HFFc6 (cell line): ENCODE measurements at regions not wholly inside any gene's neighbourhood (a gene's known extent, or its start where the extent isn't known, plus 50 kb on each side); places are given as distances from the start of the nearest gene placed in this dataset.
"Not testable (repeated sequence)": the region's sequence is repeated elsewhere in the genome, so short reads cannot be mapped to it uniquely, and the experiment has no call there.

Experiments used
- DNase-seq: peaks from one replicate; pipeline ENCODE4 v3.0.0-alpha.2; 2018
- H3K27ac Mint-ChIP-seq: 2 replicates; pipeline ENCODE4 v1.8.0; 2020; ENCODE audit warnings: mild to moderate bottlenecking, mixed read lengths
- H3K27me3 Mint-ChIP-seq: 2 replicates; pipeline ENCODE4 v1.8.0; 2021; ENCODE audit warnings: mild to moderate bottlenecking, moderate library complexity, mixed read lengths; ENCODE audit not compliant: insufficient read depth
- H3K36me3 Mint-ChIP-seq: 2 replicates; pipeline ENCODE4 v1.8.0; 2021; ENCODE audit warnings: low read depth, mixed read lengths
- H3K4me1 Mint-ChIP-seq: 2 replicates; pipeline ENCODE4 v1.8.0; 2020; ENCODE audit warnings: low read depth, mixed read lengths
- H3K4me3 Mint-ChIP-seq: 2 replicates; pipeline ENCODE4 v1.8.0; 2020; ENCODE audit warnings: mild to moderate bottlenecking, moderate library complexity, mixed read lengths
- H3K9me3 Mint-ChIP-seq: 2 replicates; pipeline ENCODE4 v1.8.0; 2020; ENCODE audit warnings: mild to moderate bottlenecking, mixed read lengths
- CTCF ChIP-seq: fragments of 200-600 bp; sonication (generic); IDR thresholded peaks from 2 replicates; pipeline ENCODE4 v1.5.0; 2021; ENCODE audit warnings: antibody characterized with exemption, mild to moderate bottlenecking

GRCh38 chr2:128665113-128665512 is 346.4 kb upstream of the HS6ST1 start:
- DNase-seq, result no peak
- H3K4me1 Mint-ChIP-seq, result no peaks in the 10 kb centered on the region
- no peak overlapping the region for H3K4me3 Mint-ChIP-seq
- no peak overlapping the region for H3K27ac Mint-ChIP-seq
- peaks cover 27% of the 10 kb centered on the region for H3K27me3 Mint-ChIP-seq
- no peaks in the 10 kb centered on the region for H3K9me3 Mint-ChIP-seq
- TF ChIP-seq CTCF, result no peak
- no peaks in the 10 kb centered on the region for H3K36me3 Mint-ChIP-seq

GRCh38 chr2:128666596-128666995 is 347.9 kb upstream of the HS6ST1 start:
- DNase-seq, result no peak
- Mint-ChIP-seq H3K27me3 (peaks cover 31% of the 10 kb centered on the region), H3K4me3 (no peak overlapping the region), H3K27ac (no peak overlapping the region), H3K4me1 (no peaks in the 10 kb centered on the region), H3K9me3 (no peaks in the 10 kb centered on the region), H3K36me3 (no peaks in the 10 kb centered on the region)
- TF ChIP-seq CTCF, result no peak

- no peaks in the 10 kb centered on the region for H3K4me1 Mint-ChIP-seq
- DNase-seq, result no peak
- no peak overlapping the region for H3K27ac Mint-ChIP-seq
- H3K4me3 Mint-ChIP-seq, result no peak overlapping the region
- no peaks in the 10 kb centered on the region for H3K9me3 Mint-ChIP-seq
- TF ChIP-seq CTCF, result no peak
- no peaks in the 10 kb centered on the region for H3K36me3 Mint-ChIP-seq
- H3K27me3 Mint-ChIP-seq, result peaks cover 30% of the 10 kb centered on the region
These were observed 348.7 kb upstream of the HS6ST1 start for GRCh38 chr2:128667391-128667790.

GRCh38 chr2:128668946-128669345 is 350.3 kb upstream of the HS6ST1 start:
- TF ChIP-seq CTCF, result no peak
- Mint-ChIP-seq H3K27ac (no peak overlapping the region), H3K9me3 (no peaks in the 10 kb centered on the region; the same call in 1 of the 2 replicates), H3K4me3 (no peak overlapping the region), H3K36me3 (no peaks in the 10 kb centered on the region), H3K4me1 (no peaks in the 10 kb centered on the region), H3K27me3 (peaks cover 15% of the 10 kb centered on the region)
- DNase-seq, result no peak

GRCh38 chr2:128670066-128670465 is 351.4 kb upstream of the HS6ST1 start:
- no peak for DNase-seq
- Mint-ChIP-seq H3K36me3 (no peaks in the 10 kb centered on the region), H3K27ac (no peak overlapping the region), H3K9me3 (no peaks in the 10 kb centered on the region; the same call in 1 of the 2 replicates), H3K4me3 (no peak overlapping the region), H3K27me3 (peaks cover 15% of the 10 kb centered on the region), H3K4me1 (no peaks in the 10 kb centered on the region)
- TF ChIP-seq CTCF, result no peak

GRCh38 chr2:128671981-128672757 is 353.5 kb upstream of the HS6ST1 start:
- H3K27me3 Mint-ChIP-seq, result peaks cover 11% of the 10 kb centered on the region
- H3K36me3 Mint-ChIP-seq, result not testable (repeated sequence)

GRCh38 chr2:128679680-128680079 is 361.0 kb upstream of the HS6ST1 start:
- H3K27me3 Mint-ChIP-seq, DNase-seq, H3K4me1 Mint-ChIP-seq, H3K27ac Mint-ChIP-seq, H3K9me3 Mint-ChIP-seq, H3K4me3 Mint-ChIP-seq, H3K36me3 Mint-ChIP-seq: not testable (repeated sequence)

More at GRCh38 chr2:128671981-128672757, 353.5 kb upstream of the HS6ST1 start:
- H3K9me3 Mint-ChIP-seq, H3K4me3 Mint-ChIP-seq, DNase-seq, H3K4me1 Mint-ChIP-seq, H3K27ac Mint-ChIP-seq: not testable (repeated sequence)
